ENCODE measurements at regions not wholly inside any gene's neighbourhood (a gene's known extent, or its start where the extent isn't known, plus 50 kb on each side); places are given as distances from the start of the nearest gene placed in this dataset.
"Not testable (repeated sequence)": the region's sequence is repeated elsewhere in the genome, so short reads cannot be mapped to it uniquely, and the experiment has no call there.

GRCh38 chr15:35700091-35700593 lies 154.2 kb upstream of the DPH6 start:
- not testable (repeated sequence) for TF ChIP-seq EZH2 (IDR thresholded peaks at IDR 0.05; ENCODE audit: borderline replicate concordance, insufficient read depth, low read length, poor library complexity, severe bottlenecking); CTCF (IDR thresholded peaks at IDR 0.05; ENCODE audit: poor library complexity, severe bottlenecking); RAD21 (conservative IDR thresholded peaks at IDR 0.05); TAF1 (IDR thresholded peaks at IDR 0.05; ENCODE audit: low read depth); SMC3 (conservative IDR thresholded peaks at IDR 0.05; ENCODE audit: poor library complexity)

All from neural cell (in vitro differentiated cells).